GM12891 (cell line): ENCODE measurements at regions not wholly inside any gene's neighbourhood (a gene's known extent, or its start where the extent isn't known, plus 50 kb on each side); places are given as distances from the start of the nearest gene placed in this dataset.

Experiments
- DNase-seq: peaks from one replicate; pipeline ENCODE4 v3.0.0; 2011; ENCODE audit warnings: low spot score; ENCODE audit not compliant: insufficient read length
- FAIRE-seq: peaks from 2 replicates; lab custom pipeline; 2011; peaks lifted over from hg19 to GRCh38; lab: Jason Lieb, UNC
- PAX5 ChIP-seq: IDR thresholded peaks from 2 replicates; pipeline ENCODE4 v1.6.1; 2011; ENCODE audit warnings: low read length, moderate library complexity, mild to moderate bottlenecking; ENCODE audit not compliant: insufficient read depth, severe bottlenecking
- POLR2A ChIP-seq: IDR thresholded peaks from 2 replicates; pipeline ENCODE4 v1.6.1; 2011; ENCODE audit warnings: low read depth, low read length, control low read depth
- POLR2AphosphoS5 ChIP-seq: IDR thresholded peaks from 2 replicates; pipeline ENCODE4 v1.6.1; 2011; ENCODE audit warnings: low read depth, low read length, control low read depth
- POU2F2 ChIP-seq: IDR thresholded peaks from 2 replicates; pipeline ENCODE4 v1.6.1; 2011; ENCODE audit warnings: low read depth, mild to moderate bottlenecking, control low read depth, low read length, moderate library complexity
- SPI1 ChIP-seq: IDR thresholded peaks from 2 replicates; pipeline ENCODE4 v1.6.1; 2011; ENCODE audit warnings: low read depth, low read length, control low read depth
- TAF1 ChIP-seq: IDR thresholded peaks from 2 replicates; pipeline ENCODE4 v1.6.1; 2011; ENCODE audit warnings: low read depth, low read length, control low read depth

DNA sequence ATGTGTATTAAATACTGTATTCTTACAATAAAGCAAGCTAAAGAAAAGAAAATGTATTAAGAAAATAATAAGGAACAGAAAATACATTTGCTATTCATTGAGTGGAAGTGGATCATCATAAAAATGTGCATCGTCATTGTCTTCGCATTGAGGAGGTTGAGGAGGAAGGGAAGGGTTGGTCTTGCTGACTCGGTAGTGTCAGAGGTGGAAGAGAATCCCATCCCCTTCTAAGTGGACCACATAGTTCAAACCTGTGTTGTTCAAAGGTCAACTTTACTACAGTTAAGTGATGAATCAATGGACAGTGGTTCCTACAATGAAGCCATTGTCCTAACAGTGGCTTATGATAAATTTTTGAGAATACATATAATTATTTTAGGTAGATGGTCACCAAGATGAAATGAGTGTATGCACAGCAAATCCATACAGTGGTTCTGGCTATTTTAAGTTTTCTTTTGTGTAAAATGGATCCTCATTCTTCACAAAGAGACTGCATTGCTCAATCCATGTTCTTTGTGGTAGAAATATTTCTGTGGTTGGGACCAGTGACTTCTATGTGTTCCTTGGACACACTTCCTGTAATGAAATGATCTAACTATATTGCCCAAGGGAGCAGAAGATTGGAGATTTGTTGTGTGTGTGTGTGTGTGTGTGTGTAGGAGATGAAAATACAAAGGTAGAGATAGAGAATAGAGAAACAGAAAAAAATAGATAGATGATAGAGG, 556.4 kb upstream of the AMELY start:
- DNase-seq = no peak
- no peak for FAIRE-seq
- TF ChIP-seq POLR2AphosphoS5 = no peak
- TF ChIP-seq TAF1 = no peak
- no peak for TF ChIP-seq POLR2A
- no peak for TF ChIP-seq SPI1
- TF ChIP-seq PAX5 = no peak
- no peak for TF ChIP-seq POU2F2

DNA sequence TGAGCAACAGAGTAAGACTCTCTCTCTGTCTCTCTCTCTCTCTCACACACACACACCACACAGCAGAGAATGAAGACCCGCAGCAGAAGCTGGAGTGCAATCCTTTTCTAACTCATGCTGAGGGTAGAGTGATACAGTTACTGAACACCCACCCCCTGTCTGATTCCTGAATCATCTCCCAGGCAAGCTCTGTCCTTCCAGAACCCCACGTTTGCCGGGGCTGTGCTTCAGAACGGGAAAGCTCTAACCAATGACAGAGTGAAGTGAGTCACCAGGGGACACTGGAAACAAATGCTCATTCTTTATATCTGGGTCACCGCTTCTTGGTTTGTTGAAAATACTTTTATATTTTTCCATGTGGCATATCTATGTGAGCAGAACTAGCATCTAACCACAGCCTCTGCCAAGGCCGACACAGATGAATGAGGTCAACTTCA, 553.7 kb upstream of the AMELY start:
- DNase-seq (no peak), FAIRE-seq (no peak)
- TF ChIP-seq POU2F2 (no peak), SPI1 (no peak), POLR2AphosphoS5 (no peak), TAF1 (no peak), POLR2A (no peak), PAX5 (no peak)

DNA sequence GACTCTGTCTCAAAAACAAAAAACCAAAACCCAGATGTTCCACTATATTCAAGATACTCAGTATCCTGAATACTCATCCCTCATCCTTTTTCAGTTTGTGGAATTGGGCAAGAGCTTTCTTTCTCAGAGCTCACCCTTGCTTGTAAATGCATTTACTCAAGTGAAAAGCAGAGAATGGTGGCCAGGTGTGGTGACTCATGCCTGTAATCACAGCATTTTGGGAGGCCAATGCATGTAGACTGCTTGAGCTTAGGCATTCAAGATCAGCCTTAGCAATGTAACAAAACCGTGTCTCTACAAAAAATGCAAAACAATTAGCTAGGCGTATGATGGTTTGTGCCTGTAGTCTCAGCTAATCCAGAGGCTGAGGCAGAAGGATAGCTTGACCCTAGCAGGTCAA, 553.2 kb upstream of the AMELY start:
- DNase-seq = no peak
- no peak for TF ChIP-seq POLR2A
- no peak for TF ChIP-seq POLR2AphosphoS5
- TF ChIP-seq SPI1 = no peak
- no peak for TF ChIP-seq POU2F2
- no peak for TF ChIP-seq TAF1
- TF ChIP-seq PAX5 = no peak
- no peak for FAIRE-seq

DNA sequence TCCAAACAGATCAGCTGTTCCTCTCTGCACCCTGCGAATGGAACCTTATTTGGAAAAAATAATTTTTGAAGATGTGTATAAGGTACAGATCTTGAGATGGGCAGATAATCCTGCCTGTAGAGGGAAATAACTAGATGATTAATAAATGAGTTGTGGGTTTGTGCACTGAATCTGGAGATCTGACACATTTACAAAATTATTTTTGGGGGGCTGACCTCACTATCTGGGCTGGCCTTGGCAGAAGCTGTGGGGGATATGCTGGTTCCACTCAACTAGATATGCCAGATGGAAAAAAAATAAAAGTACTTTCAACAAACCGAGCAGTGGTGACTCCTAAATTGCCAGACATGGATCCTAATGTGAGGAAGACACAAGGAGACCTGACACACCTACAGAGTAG, 552.2 kb upstream of the AMELY start:
- no peak for FAIRE-seq
- no peak for DNase-seq
- no peak for TF ChIP-seq POLR2AphosphoS5
- no peak for TF ChIP-seq PAX5
- TF ChIP-seq POLR2A = no peak

DNA sequence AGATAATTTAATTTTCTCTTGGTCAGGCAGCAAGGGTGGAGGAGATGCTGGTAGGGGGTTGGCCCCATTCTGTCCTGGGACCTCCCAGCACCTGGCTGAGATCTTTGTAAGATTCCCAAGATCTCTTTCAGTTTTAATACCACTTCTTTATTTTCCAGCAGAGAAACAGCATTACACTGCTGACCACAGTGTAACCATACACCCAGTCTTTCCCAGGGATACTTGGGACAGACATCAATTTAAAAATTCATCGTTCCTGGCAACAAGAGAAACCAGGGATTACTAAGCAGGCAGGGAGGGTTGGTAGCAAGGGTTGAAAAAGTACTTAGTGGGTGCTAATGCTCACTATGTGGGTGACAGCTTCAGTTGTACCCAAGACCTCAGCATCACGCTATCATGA, 551.6 kb upstream of the AMELY start:
- DNase-seq = no peak
- FAIRE-seq = no peak
- TF ChIP-seq POLR2AphosphoS5 (no peak), TAF1 (no peak), POLR2A (no peak), PAX5 (no peak), POU2F2 (no peak), SPI1 (no peak)

DNA sequence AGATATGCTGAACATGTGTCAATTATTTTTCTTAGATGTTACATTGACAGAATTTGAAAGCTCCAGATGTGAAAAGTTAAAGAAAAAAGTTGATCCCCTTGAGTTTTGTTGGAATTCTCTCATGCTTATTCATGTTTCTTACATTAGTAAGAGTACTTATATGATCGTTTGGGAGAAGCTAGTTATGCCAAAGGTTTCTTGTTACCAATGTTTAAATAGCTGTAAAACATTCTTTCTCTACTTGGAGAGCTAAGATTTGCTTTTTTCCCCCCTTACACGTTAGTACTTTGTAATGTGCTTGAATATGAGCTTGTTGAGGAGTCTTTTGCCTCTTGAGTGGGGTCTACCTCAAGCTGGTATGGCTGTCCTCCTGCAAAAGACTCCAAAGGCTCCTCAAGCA, 551.1 kb upstream of the AMELY start:
- no peak for FAIRE-seq
- TF ChIP-seq POLR2AphosphoS5 (no peak), TAF1 (no peak), PAX5 (no peak), POLR2A (no peak), SPI1 (no peak), POU2F2 (no peak)
- DNase-seq = no peak

DNA sequence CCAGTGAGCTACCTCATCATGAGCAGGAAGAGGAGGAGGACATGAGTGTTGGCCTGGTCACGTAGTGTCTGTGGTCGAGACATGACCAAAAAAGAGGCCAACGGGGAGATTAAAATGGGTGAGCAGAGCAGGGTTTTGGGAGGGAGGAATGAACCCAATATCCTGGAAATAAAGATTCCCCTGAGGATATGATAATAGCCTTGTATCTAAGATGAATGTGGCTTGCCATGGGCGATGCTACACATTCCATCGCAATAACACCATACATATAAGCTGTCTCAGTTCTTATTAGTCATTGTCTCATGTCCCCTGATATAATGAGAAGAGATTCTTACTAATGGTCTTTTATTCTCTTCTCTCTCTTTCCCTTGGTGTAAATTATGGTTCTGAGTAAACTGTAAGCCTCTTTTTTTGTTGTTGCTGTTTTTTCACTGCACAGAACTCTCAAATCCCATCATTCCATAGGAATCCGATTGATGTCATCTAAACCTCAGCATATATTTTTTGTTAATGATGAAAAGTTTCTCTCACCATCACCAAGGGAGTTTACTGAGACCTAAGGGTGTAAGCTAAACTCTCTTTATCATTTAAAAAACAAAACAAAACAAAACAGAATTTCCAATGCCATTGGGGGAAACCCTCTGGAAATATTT, 550.4 kb upstream of the AMELY start:
- DNase-seq (no peak), FAIRE-seq (no peak)
- TF ChIP-seq PAX5 (no peak), POLR2AphosphoS5 (no peak), POLR2A (no peak), POU2F2 (no peak), SPI1 (no peak), TAF1 (no peak)

DNA sequence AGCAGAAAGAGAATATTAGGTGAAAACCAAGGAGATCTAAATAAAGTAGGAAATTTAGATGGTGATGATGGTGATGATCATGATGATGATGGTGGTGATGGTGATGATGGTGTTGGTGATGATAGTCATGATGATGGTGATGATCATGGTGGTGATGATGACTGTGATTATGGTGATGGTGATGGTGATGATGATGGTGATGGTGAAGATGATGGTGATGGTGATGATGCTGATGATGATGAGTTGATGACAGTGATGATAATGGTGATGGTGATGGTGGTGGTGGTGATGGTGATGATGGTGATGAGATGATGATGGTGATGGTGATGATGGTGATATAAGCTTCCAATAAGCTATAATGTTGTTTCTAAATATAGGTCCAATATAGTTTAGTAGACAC, 548.2 kb upstream of the AMELY start:
- FAIRE-seq = no peak
- no peak for TF ChIP-seq PAX5
- no peak for TF ChIP-seq POLR2AphosphoS5
- TF ChIP-seq POLR2A = no peak
- no peak for TF ChIP-seq POU2F2
- TF ChIP-seq SPI1 = no peak
- TF ChIP-seq TAF1 = no peak
- no peak for DNase-seq

DNA sequence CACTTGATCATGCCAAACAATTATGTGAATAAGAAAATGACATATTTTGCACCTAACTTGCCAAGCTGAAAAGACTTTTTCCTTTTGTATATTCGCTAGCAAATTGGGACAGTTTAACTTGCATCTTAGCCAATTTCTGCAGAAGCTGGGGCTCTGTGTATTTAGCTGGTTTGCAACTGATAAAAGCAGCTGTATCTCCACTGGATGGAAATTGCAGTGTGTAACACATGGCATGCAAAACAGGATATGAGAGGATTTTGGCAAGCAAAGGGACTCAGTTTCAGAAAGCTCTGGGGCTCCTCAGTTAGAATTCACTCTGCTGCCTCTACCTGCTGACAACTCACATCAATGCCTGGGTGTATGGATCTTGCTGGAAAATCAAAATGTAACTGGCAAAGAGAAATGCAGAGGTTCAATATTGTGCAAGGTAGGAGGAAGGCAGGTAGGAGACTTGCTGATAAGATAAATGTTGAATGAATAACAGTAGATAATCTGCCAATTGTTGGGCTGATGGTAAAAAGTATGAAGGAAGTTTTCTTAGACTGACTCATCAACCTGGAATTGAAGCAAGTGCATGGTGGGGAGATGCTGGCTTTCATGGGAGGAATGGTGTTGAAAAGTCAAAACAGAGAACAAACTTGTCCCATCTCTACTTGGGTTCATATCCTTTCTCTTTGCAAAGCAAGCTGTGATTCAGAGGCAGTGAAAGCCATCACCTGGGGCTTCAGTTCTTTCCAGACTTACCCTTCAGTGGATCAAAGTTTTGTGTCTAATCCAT, 546.9 kb upstream of the AMELY start:
- FAIRE-seq (no peak), DNase-seq (no peak)
- TF ChIP-seq POLR2AphosphoS5 = no peak
